GM12878 (cell line): ENCODE measurements at regions not wholly inside any gene's neighbourhood (a gene's known extent, or its start where the extent isn't known, plus 50 kb on each side); places are given as distances from the start of the nearest gene placed in this dataset.

Experiments
- ATAC-seq: fragments of 200-7000 bp; cut with Tn5 transposase; 3 replicates; pipeline ENCODE4 v1.9.1; 2020; ENCODE audit warnings: mild to moderate bottlenecking, moderate library complexity
- BruUV-seq: library from RNA; stranded (reverse); fragments of 400-500 nt; replicated peaks from 2 replicates; lab custom pipeline; 2021; lab: Mats Ljungman, UMichigan
- CTCF ChIA-PET: fragments of 300-600 bp; sonication (Branson Sonifier 250); formaldehyde crosslinking; extraction: SDS; loops from one replicate; lab custom pipeline; 2021; ENCODE audit warnings: inconsistent platforms; lab: Yijun Ruan, JAX
- POLR2A ChIA-PET: fragments of 350-600 bp; formaldehyde crosslinking; extraction: SDS; loops from one replicate; lab custom pipeline; 2021; ENCODE audit warnings: inconsistent platforms; lab: Charles Lee
- RAD21 ChIA-PET: fragments of 300-600 bp; sonication (Branson Sonifier 250); formaldehyde crosslinking; loops from one replicate; lab custom pipeline; 2023; ENCODE audit warnings: antibody characterized with exemption; ENCODE audit not compliant: unreplicated experiment; lab: Charles Lee
- SMC1A ChIA-PET: fragments of 300-600 bp; sonication (Branson Sonifier 250); formaldehyde crosslinking; loops from one replicate; lab custom pipeline; 2023; ENCODE audit not compliant: unreplicated experiment, uncharacterized antibody; lab: Charles Lee
- DNase-seq: peaks from one replicate; pipeline ENCODE4 v3.0.0-alpha.2; 2011; ENCODE audit warnings: low read depth, low spot score
- FAIRE-seq: peaks from 3 replicates; lab custom pipeline; 2011; peaks lifted over from hg19 to GRCh38; lab: Jason Lieb, UNC
- H2AFZ ChIP-seq: 2 replicates; pipeline ENCODE4 v1.6.0; 2011; ENCODE audit warnings: low read depth, low read length, control low read depth; ENCODE audit not compliant: control insufficient read depth
- H3K27ac ChIP-seq: 2 replicates; pipeline ENCODE4 v1.5.1; 2011; ENCODE audit warnings: control low read depth; ENCODE audit not compliant: control insufficient read depth, insufficient read depth
- H3K27me3 ChIP-seq, 2 experiments: replicated peaks in 1 of 2; 2 replicates each; pipeline versions ENCODE4 v1.6.0 to v1.6.1; 2011; ENCODE audit warnings: low read length in 1 of 2; ENCODE audit not compliant: control insufficient read depth in 2 of 2, insufficient read depth in 2 of 2
- H3K36me3 ChIP-seq, 2 experiments: 2 replicates each; pipeline ENCODE4 v1.5.1; 2011; ENCODE audit warnings: low read length in 1 of 2; ENCODE audit not compliant: control insufficient read depth in 2 of 2, insufficient read depth in 2 of 2
- H3K4me1 ChIP-seq: 2 replicates; pipeline ENCODE4 v1.6.1; 2011; ENCODE audit warnings: mild to moderate bottlenecking, low read length, moderate library complexity, mixed read lengths; ENCODE audit not compliant: control insufficient read depth, insufficient read depth
- H3K4me2 ChIP-seq: 2 replicates; pipeline ENCODE4 v1.6.0; 2011; ENCODE audit warnings: control low read depth; ENCODE audit not compliant: control insufficient read depth, insufficient read depth
- H3K4me3 ChIP-seq: fragments of 200-600 bp; sonication (generic); 2 replicates; pipeline ENCODE4 v1.5.1; 2016
- H3K79me2 ChIP-seq: 2 replicates; pipeline ENCODE4 v1.6.0; 2011; ENCODE audit warnings: low read length; ENCODE audit not compliant: control insufficient read depth, insufficient read depth
- H3K9ac ChIP-seq: 2 replicates; pipeline ENCODE4 v1.8.0; 2011; ENCODE audit warnings: low read length, control low read depth, mixed read lengths; ENCODE audit not compliant: control insufficient read depth, insufficient read depth
- H3K9me3 ChIP-seq: replicated peaks from 3 replicates; pipeline ENCODE4 v1.5.1; 2011; ENCODE audit warnings: mild to moderate bottlenecking, low read length; ENCODE audit not compliant: control insufficient read depth, insufficient read depth
- H4K20me1 ChIP-seq: 2 replicates; pipeline ENCODE4 v1.6.0; 2011; ENCODE audit not compliant: control insufficient read depth, insufficient read depth
- BCL3 ChIP-seq: IDR thresholded peaks from 2 replicates; pipeline ENCODE4 v1.6.1; 2011; ENCODE audit warnings: borderline replicate concordance, low read depth, mild to moderate bottlenecking, moderate library complexity, low read length; ENCODE audit not compliant: insufficient read depth, poor library complexity, severe bottlenecking
- BCLAF1 ChIP-seq: fragments of 450-650 bp; IDR thresholded peaks from 2 replicates; pipeline ENCODE4 v1.6.1; 2017; ENCODE audit warnings: antibody characterized with exemption, mild to moderate bottlenecking, moderate library complexity
- BRCA1 ChIP-seq: IDR thresholded peaks from 2 replicates; pipeline ENCODE4 v1.6.1; 2011; ENCODE audit warnings: low read depth, low read length, improper control_type of control experiment
- CHD1 ChIP-seq: IDR thresholded peaks from 2 replicates; pipeline ENCODE4 v1.6.1; 2012; ENCODE audit warnings: low read depth, low read length, improper control_type of control experiment
- CHD4 ChIP-seq: fragments of 200-600 bp; sonication (generic); IDR thresholded peaks from 2 replicates; pipeline ENCODE4 v1.6.1; 2016; ENCODE audit warnings: mild to moderate bottlenecking
- FOS ChIP-seq: IDR thresholded peaks from 3 replicates; pipeline ENCODE4 v1.6.1; 2011; ENCODE audit warnings: borderline replicate concordance; ENCODE audit not compliant: insufficient read length; ENCODE audit errors: extremely low read depth
- HDAC6 ChIP-seq: fragments of 200-600 bp; sonication (generic); IDR thresholded peaks from one replicate; pipeline ENCODE4 v1.8.0; 2017; ENCODE audit warnings: antibody characterized with exemption; ENCODE audit not compliant: unreplicated experiment
- MEF2A ChIP-seq: IDR thresholded peaks from 2 replicates; pipeline ENCODE4 v1.6.1; 2011; ENCODE audit warnings: low read depth, mild to moderate bottlenecking, low read length, moderate library complexity; ENCODE audit not compliant: insufficient read depth
- MTA3 ChIP-seq: IDR thresholded peaks from 2 replicates; pipeline ENCODE4 v1.6.1; 2012; ENCODE audit warnings: low read length, inconsistent platforms, borderline replicate concordance
- SIX5 ChIP-seq: IDR thresholded peaks from 2 replicates; pipeline ENCODE4 v1.6.1; 2011; ENCODE audit warnings: mild to moderate bottlenecking, low read depth, low read length, moderate library complexity; ENCODE audit not compliant: severe bottlenecking
- SRF ChIP-seq, 2 experiments: IDR thresholded peaks; 2 replicates each; pipeline ENCODE4 v1.6.1; 2011; ENCODE audit warnings: low read depth in 2 of 2, low read length in 2 of 2, mild to moderate bottlenecking in 1 of 2, moderate library complexity in 1 of 2
- STAT1 ChIP-seq: fragments of 450-650 bp; conservative IDR thresholded peaks from 2 replicates; pipeline ENCODE4 v1.6.1; 2014; ENCODE audit warnings: antibody characterized with exemption, mild to moderate bottlenecking
- WGBS: methylation state at CpG from one replicate; pipeline ENCODE4 v1.1.6; 2016; ENCODE audit warnings: low lambda C conversion rate; ENCODE audit not compliant: insufficient replicate concordance, insufficient coverage; ENCODE audit errors: missing lambda C conversion rate; 5-methylcytosine and 5-hydroxymethylcytosine counted together
- in situ Hi-C: fragments of 300-500 bp; cut with MboI; formaldehyde crosslinking; loops from 9 replicates; pipeline ENCODE4 v1.14.3; 2018; ENCODE audit warnings: mixed read lengths
- intact Hi-C: fragments of 100-400 bp; cut with micrococcal nuclease; formaldehyde crosslinking; loops from one replicate; pipeline ENCODE4 v1.14.2; 2022; ENCODE audit not compliant: unreplicated experiment
- TF ChIP-seq, protein P1 (sequence below): fragments of 450-650 bp; IDR thresholded peaks from 2 replicates; pipeline ENCODE4 v1.6.1; 2017; ENCODE audit warnings: mild to moderate bottlenecking
- TF ChIP-seq, protein P2 (sequence below): fragments of 450-650 bp; formaldehyde crosslinking; IDR thresholded peaks from 2 replicates; pipeline ENCODE4 v1.4.0; 2020; ENCODE audit warnings: mild to moderate bottlenecking, moderate library complexity

DNA sequence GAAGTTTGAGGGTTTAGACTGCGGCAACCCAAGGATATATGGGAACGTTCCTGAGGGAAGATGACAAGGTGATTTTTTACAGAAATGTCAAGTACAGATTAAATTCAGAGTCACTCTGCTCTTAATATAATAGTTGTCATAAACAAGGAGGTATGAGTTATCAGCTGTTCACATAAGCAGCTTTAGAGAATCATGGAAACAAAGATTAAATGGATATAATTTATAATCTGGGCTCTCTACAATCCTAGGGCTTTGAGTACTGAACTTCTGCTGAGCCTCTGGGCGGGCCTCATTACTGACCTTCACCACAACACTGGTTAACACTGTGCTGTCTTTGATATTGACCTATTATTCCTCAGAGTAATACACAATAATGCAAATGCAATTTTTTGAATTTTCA is 577.8 kb downstream of the RPS29 start (continued):
- TF ChIP-seq STAT1, result no peak
- TF ChIP-seq, protein P1, sequence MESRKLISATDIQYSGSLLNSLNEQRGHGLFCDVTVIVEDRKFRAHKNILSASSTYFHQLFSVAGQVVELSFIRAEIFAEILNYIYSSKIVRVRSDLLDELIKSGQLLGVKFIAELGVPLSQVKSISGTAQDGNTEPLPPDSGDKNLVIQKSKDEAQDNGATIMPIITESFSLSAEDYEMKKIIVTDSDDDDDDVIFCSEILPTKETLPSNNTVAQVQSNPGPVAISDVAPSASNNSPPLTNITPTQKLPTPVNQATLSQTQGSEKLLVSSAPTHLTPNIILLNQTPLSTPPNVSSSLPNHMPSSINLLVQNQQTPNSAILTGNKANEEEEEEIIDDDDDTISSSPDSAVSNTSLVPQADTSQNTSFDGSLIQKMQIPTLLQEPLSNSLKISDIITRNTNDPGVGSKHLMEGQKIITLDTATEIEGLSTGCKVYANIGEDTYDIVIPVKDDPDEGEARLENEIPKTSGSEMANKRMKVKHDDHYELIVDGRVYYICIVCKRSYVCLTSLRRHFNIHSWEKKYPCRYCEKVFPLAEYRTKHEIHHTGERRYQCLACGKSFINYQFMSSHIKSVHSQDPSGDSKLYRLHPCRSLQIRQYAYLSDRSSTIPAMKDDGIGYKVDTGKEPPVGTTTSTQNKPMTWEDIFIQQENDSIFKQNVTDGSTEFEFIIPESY, result no peak
- no peak for TF ChIP-seq CHD4
- no peak for TF ChIP-seq SRF (IDR thresholded peaks at IDR 0.05; ENCODE audit: low read depth in 2 of 2, low read length in 2 of 2)
- TF ChIP-seq FOS, result no peak
- TF ChIP-seq MTA3, result no peak
- TF ChIP-seq BRCA1, result no peak
- TF ChIP-seq MEF2A, result no peak
- no peak for TF ChIP-seq CHD1

DNA sequence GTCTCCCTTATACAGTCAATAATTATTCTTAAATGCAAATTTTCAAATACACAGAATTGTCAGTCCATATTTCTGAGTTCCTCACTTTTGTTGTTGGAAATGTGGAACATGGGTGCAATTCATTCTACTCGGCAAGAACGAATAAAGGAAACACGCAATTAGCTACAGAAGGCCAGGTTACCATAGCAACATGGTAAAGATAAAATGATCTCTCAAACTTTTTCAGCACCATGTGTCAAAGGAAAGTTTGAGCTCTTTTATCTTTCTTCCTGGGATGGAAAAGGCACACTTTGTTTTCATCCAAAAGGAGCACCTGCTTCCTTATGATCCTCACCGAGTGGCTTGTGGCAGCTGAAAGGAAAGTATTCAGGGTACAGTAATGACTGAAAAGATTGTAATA is 595.0 kb downstream of the RPS29 start:
- WGBS, result 49% methylated on average over 4 of the region's 4 CpGs
- H3K79me2 ChIP-seq, result no peaks in the 10 kb centered on the region
- no peak overlapping the region for H2AFZ ChIP-seq
- H3K9ac ChIP-seq, result no peak overlapping the region
- no peaks in the 10 kb centered on the region for H4K20me1 ChIP-seq
- in situ Hi-C loops, result no loop called here
- H3K4me1 ChIP-seq, result no peaks in the 10 kb centered on the region
- no peak overlapping the region for H3K27ac ChIP-seq
- no peak for DNase-seq
- no peak for ATAC-seq
- ChIA-PET SMC1A (interaction anchor here (0.9 kb wide), 1 partner anchor 27 kb away, joined by 3 read pairs; no protein-coding TSS in a partner anchor), POLR2A (interaction anchor here (0.6 kb wide), 1 partner anchor 1100 kb away, joined by 4 read pairs; no protein-coding TSS in a partner anchor), CTCF (interaction anchor here (0.6 kb wide), 1 partner anchor 125 kb away, joined by 3 read pairs; no protein-coding TSS in a partner anchor), RAD21 (no interaction called here)
- no peaks in the 10 kb centered on the region for H3K36me3 ChIP-seq
- no peak for FAIRE-seq
- no TSS peak for BruUV-seq
- H3K4me3 ChIP-seq, result no peak overlapping the region
- H3K9me3 ChIP-seq, result no peaks in the 10 kb centered on the region
- H3K4me2 ChIP-seq, result no peak overlapping the region
- intact Hi-C loops, result no loop called here
- no peaks in the 10 kb centered on the region for H3K27me3 ChIP-seq
- TF ChIP-seq BCLAF1 (no peak), STAT1 (no peak), BCL3 (no peak), HDAC6 (no peak), SIX5 (no peak)
- TF ChIP-seq, protein P2, sequence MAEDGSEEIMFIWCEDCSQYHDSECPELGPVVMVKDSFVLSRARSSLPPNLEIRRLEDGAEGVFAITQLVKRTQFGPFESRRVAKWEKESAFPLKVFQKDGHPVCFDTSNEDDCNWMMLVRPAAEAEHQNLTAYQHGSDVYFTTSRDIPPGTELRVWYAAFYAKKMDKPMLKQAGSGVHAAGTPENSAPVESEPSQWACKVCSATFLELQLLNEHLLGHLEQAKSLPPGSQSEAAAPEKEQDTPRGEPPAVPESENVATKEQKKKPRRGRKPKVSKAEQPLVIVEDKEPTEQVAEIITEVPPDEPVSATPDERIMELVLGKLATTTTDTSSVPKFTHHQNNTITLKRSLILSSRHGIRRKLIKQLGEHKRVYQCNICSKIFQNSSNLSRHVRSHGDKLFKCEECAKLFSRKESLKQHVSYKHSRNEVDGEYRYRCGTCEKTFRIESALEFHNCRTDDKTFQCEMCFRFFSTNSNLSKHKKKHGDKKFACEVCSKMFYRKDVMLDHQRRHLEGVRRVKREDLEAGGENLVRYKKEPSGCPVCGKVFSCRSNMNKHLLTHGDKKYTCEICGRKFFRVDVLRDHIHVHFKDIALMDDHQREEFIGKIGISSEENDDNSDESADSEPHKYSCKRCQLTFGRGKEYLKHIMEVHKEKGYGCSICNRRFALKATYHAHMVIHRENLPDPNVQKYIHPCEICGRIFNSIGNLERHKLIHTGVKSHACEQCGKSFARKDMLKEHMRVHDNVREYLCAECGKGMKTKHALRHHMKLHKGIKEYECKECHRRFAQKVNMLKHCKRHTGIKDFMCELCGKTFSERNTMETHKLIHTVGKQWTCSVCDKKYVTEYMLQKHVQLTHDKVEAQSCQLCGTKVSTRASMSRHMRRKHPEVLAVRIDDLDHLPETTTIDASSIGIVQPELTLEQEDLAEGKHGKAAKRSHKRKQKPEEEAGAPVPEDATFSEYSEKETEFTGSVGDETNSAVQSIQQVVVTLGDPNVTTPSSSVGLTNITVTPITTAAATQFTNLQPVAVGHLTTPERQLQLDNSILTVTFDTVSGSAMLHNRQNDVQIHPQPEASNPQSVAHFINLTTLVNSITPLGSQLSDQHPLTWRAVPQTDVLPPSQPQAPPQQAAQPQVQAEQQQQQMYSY (CRISPR knock-in tag), result no peak
